IPS DF 6.9 (cell line): ENCODE measurements at regions not wholly inside any gene's neighbourhood (a gene's known extent, or its start where the extent isn't known, plus 50 kb on each side); places are given as distances from the start of the nearest gene placed in this dataset.
"Not testable (repeated sequence)": the region's sequence is repeated elsewhere in the genome, so short reads cannot be mapped to it uniquely, and the experiment has no call there.

ENCODE experiments used
- DNase-seq: peaks from one replicate; pipeline ENCODE4 v3.0.0-alpha.2; 2013; ENCODE audit warnings: low read depth, low spot score
- H3K27ac ChIP-seq: one replicate; pipeline ENCODE4 v1.5.1; 2013; ENCODE audit warnings: low read length, control low read depth
- H3K27me3 ChIP-seq: 2 replicates; pipeline ENCODE4 v1.6.1; 2013; ENCODE audit warnings: mild to moderate bottlenecking, low read length; ENCODE audit not compliant: control insufficient read depth, insufficient read depth
- H3K36me3 ChIP-seq: 2 replicates; pipeline ENCODE4 v1.6.1; 2013; ENCODE audit warnings: low read length; ENCODE audit not compliant: control insufficient read depth, insufficient read depth
- H3K4me1 ChIP-seq: 2 replicates; pipeline ENCODE4 v1.6.1; 2013; ENCODE audit warnings: low read length; ENCODE audit not compliant: control insufficient read depth, insufficient read depth
- H3K4me3 ChIP-seq: 2 replicates; pipeline ENCODE4 v1.5.1; 2013; ENCODE audit warnings: mild to moderate bottlenecking, low read length
- H3K9me3 ChIP-seq: 2 replicates; pipeline ENCODE4 v1.6.1; 2013; ENCODE audit warnings: low read length, inconsistent platforms; ENCODE audit not compliant: control insufficient read depth, insufficient read depth
- WGBS: extraction: QIAGEN DNeasy Blood & Tissue Kit; methylation state at CpG from one replicate; pipeline ENCODE4 v1.1.7; 2013; ENCODE audit warnings: mixed read lengths, missing lambda C conversion rate; ENCODE audit not compliant: insufficient read length, insufficient coverage; 5-methylcytosine and 5-hydroxymethylcytosine counted together

DNA sequence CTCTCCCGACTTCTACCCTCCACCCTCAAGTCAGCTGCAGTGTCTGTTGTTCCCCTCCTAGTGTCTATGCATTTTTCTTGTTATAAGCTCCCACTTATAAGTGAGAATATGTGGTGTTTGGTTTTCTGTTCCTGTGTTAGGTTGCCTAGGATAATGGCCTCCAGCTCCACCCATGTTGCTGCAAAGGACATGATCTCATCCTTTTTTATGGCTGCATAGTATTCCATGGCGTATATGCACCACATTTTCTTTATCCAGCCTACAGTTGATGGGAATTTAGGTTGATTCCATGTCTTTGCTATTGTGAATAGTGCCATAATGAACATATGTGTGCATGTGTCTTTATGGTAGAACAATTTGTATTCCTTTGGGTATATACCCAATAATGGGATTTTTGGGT, 80.7 kb downstream of the SPTSSA start:
- H3K27ac ChIP-seq, H3K9me3 ChIP-seq, H3K4me3 ChIP-seq, H3K36me3 ChIP-seq, H3K4me1 ChIP-seq, DNase-seq, H3K27me3 ChIP-seq: not testable (repeated sequence)
- WGBS: no CpG with 5 or more reads among the region's 2 CpGs

DNA sequence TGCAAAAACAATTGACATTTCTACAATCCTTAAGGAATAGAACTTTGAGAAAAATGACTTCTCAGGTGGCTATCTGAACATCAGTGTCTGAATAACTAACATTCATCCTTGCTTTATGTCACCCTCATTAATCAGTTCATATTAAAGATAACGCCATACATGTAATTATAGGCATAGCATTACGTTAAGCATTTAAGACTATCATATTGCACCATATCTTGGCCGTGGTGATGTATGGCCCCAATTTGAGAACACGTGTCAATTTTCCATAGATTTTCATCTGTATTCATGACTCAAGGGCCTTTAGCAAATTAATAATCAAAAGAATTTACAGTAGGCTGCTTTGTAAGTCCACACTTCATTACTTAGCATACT, 81.6 kb downstream of the SPTSSA start:
- no peaks in the 10 kb centered on the region for H3K27me3 ChIP-seq
- no peak for DNase-seq
- no peaks in the 10 kb centered on the region for H3K9me3 ChIP-seq
- no peak overlapping the region for H3K27ac ChIP-seq
- no peak overlapping the region for H3K4me3 ChIP-seq
- H3K4me1 ChIP-seq: no peaks in the 10 kb centered on the region
- WGBS: no CpG with 5 or more reads among the region's 4 CpGs
- no peaks in the 10 kb centered on the region for H3K36me3 ChIP-seq

DNA sequence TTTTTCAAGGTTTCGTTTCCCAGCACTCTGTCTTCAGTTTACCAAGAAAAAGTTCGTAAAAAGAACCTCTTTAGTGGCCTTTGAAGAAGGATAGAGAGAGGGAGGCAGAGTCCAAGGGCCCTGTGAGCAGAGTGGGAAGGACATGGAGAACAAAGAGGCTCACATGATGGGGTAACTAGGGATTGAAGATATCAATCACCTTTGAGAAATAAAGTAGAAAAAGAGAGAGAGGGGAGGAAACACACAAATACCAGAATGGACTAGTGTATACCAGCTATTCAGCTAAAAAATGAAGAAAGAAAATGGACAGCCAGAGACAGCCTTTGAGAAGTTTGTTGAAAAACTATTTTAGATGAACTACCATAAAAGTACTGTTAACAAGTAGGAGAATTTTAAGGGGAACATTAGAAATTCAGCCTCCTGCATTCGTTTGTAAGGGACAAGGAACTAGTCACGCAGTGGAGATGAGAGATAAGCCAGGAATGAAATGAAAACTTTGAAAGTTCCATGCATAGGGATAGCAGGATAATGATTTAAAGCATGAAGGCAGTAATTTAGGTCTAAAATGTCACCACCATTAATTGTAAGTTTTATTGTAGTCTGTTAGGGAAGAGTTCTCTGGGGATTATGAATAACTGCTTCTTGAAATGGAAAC, 82.1 kb downstream of the SPTSSA start:
- Histone ChIP-seq H3K36me3 (no peaks in the 10 kb centered on the region), H3K27ac (no peak overlapping the region), H3K9me3 (no peaks in the 10 kb centered on the region), H3K4me3 (no peak overlapping the region), H3K4me1 (no peaks in the 10 kb centered on the region), H3K27me3 (no peaks in the 10 kb centered on the region)
- no CpG with 5 or more reads among the region's 4 CpGs for WGBS
- no peak for DNase-seq

DNA sequence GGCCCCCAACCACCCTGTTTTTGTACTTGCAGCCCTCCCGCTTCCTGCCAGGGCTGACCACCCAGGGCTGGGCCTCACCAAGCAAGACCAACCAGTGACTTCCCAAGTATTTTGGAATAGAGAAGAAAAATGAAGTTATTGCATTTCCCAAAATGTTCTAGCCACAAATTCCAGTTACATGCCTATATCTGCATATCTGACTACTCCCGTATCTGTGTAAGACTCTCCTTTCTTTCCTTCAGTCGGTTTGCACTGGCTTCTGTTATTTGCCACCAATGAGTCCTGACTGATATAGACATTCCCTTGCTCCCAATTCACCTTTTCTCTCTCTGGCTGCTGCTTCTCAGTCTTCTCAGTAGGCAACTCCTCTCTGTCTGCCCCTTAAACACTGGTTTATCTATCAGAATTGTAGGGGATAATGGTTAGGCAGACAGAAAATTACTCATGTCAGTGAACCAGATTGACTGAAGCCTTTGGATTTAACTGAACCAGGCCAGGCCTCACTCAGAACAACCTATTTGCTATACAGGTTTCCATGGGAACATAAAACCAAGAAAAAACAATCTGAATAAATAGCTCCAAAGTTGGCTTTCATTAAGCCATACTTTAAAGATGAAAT, 85.3 kb downstream of the SPTSSA start:
- DNase-seq: no peak
- no peaks in the 10 kb centered on the region for H3K36me3 ChIP-seq
- no peak overlapping the region for H3K4me3 ChIP-seq
- H3K27me3 ChIP-seq: no peaks in the 10 kb centered on the region
- no peaks in the 10 kb centered on the region for H3K9me3 ChIP-seq
- no CpG with 5 or more reads among the region's 3 CpGs for WGBS
- no peaks in the 10 kb centered on the region for H3K4me1 ChIP-seq
- no peak overlapping the region for H3K27ac ChIP-seq

DNA sequence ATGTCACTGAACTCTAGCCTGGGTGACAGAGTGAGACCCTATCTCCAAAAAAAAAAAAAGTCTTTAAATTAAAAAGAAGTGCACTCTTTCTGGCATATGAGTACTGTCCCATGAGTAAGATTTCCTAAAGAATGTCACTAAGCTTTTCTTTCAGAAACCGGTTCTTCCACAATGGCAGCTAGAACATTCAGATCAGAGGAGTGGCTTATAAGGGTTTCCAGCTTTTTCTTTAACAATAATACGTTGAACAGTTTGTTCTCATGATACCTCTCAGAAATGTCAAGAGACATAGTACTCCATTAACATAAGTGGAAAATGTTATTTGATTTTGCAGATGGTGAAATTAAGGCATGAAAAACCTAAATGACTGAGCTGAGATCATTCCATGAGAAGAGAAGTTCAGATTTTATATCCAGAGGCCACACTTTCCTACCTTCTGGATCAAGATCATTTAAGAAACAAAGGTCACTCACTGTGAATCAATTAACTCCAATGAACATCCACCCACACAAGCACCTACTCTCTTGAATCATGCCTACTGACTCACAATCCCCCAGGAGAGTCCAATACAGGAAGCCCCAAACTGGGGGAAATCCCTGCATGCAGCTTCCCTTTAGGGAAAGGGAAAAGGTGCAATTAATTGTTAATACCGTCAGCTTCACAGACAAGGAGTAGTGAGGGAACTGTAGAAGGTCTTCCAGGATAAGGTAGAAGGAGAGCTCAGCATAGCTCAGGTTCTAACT, 86.9 kb downstream of the SPTSSA start:
- H3K27me3 ChIP-seq: no peaks in the 10 kb centered on the region
- no peak for DNase-seq

DNA sequence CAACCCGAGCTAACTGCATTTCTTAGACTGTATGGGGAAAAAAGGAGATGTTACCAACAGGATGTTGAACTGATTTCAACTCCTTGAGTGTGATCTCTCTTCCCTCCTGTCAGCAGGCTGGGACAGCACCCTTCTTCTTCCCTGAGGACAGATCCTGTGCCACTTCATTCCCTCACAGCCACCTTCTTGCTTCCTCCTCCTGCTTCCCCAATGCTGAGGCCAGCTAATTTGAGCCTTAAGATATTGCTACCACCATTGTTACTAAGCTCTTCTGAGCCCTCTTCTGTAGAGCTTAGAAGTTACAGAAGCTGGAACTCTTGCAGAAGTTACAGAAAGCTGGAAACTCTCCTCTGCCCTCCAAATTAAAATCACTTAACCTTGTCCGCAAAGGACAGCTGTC, 88.8 kb downstream of the SPTSSA start:
- H3K4me3 ChIP-seq: no peak overlapping the region
- no peaks in the 10 kb centered on the region for H3K9me3 ChIP-seq
- WGBS: no CpG with 5 or more reads among the region's 2 CpGs
- no peak overlapping the region for H3K27ac ChIP-seq
- H3K27me3 ChIP-seq: no peaks in the 10 kb centered on the region
- H3K4me1 ChIP-seq: no peaks in the 10 kb centered on the region
- H3K36me3 ChIP-seq: no peaks in the 10 kb centered on the region
- no peak for DNase-seq

More for the DNA sequence above, 86.9 kb downstream of the SPTSSA start:
- Histone ChIP-seq H3K9me3 (no peaks in the 10 kb centered on the region), H3K4me3 (no peak overlapping the region), H3K36me3 (no peaks in the 10 kb centered on the region), H3K27ac (no peak overlapping the region), H3K4me1 (no peaks in the 10 kb centered on the region)
- no CpG with 5 or more reads among the region's 3 CpGs for WGBS

DNA sequence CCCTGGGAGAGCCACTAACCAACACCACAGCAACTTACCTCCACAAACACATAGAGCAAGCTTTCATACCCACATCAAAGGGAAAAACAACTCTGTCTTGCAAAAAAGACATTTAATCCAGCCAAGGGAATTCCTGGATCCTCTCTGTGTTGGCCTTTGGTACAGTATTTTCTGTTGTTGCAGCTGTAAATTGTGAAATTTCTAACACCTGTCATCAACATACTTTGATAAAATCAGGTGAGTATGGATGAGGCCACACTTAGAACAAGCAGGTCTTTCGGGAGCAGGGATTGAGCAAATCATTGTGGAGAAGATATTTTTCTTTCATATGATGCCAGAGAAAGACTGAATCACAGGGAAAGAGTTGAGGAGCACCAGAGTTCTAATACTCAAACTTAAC, 89.3 kb downstream of the SPTSSA start:
- Histone ChIP-seq H3K27me3 (no peaks in the 10 kb centered on the region), H3K9me3 (no peaks in the 10 kb centered on the region), H3K27ac (no peak overlapping the region), H3K4me3 (no peak overlapping the region), H3K4me1 (no peaks in the 10 kb centered on the region), H3K36me3 (no peaks in the 10 kb centered on the region)
- DNase-seq: no peak
- no CpG with 5 or more reads among the region's 1 CpG for WGBS

DNA sequence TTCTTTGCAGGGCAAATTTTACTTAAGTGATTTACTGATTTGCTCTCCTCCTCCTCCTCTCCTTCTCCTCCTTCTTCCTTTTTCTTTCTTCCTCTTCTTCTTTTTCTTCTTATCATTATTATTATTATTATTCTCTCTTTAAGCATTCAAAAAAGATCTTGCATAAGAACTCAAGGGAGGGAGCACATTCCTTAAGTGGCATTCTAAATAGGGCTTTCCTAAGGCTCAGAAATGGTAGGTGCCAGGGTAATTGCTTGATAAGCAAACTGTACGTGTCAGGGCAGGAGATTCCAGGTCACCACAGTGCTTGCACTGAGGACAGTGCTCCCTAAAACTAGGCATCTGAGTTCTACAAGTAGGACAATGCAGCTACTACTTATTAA, 92.4 kb downstream of the SPTSSA start:
- no peaks in the 10 kb centered on the region for H3K27me3 ChIP-seq
- H3K36me3 ChIP-seq: no peaks in the 10 kb centered on the region
- WGBS: no CpG with 5 or more reads among the region's 1 CpG
- no peaks in the 10 kb centered on the region for H3K9me3 ChIP-seq
- DNase-seq: no peak
- no peak overlapping the region for H3K4me3 ChIP-seq
- no peaks in the 10 kb centered on the region for H3K4me1 ChIP-seq
- H3K27ac ChIP-seq: no peak overlapping the region

DNA sequence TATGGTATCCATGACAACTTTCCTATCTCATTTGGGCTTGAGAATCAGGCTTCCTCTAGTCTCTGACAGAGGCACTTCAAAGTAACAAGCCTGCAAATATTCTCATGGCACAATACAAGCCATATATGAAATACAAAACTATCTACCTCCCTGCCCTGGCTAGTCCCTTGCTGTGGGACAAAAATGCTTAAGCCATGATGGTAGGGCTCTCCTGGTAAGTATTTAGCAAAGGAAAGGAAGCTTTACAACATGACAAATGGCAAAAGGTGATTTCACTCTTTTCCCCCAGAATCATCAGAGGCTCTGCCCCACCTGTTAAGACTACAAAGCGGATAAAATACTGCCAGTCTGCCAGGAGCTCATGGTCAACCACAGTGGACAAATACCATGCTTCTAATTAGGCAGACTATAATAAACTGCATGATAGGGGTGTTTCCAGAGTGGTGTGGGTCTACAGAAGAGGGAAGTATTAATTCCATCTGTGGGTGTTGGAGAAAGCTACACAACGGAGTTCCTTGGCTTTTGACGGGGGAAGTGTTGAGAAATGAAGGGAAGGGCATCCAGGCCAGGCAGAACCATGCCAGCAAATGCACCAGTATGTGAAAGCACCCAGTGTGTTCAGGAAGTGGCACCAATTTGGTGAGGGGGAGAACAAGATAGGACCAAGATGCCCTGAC, 92.9 kb downstream of the SPTSSA start:
- no peaks in the 10 kb centered on the region for H3K4me1 ChIP-seq
- H3K36me3 ChIP-seq: no peaks in the 10 kb centered on the region
- no peak for DNase-seq
- H3K4me3 ChIP-seq: no peak overlapping the region
- no peaks in the 10 kb centered on the region for H3K9me3 ChIP-seq
- WGBS: no CpG with 5 or more reads among the region's 3 CpGs
- H3K27ac ChIP-seq: no peak overlapping the region
- H3K27me3 ChIP-seq: no peaks in the 10 kb centered on the region

DNA sequence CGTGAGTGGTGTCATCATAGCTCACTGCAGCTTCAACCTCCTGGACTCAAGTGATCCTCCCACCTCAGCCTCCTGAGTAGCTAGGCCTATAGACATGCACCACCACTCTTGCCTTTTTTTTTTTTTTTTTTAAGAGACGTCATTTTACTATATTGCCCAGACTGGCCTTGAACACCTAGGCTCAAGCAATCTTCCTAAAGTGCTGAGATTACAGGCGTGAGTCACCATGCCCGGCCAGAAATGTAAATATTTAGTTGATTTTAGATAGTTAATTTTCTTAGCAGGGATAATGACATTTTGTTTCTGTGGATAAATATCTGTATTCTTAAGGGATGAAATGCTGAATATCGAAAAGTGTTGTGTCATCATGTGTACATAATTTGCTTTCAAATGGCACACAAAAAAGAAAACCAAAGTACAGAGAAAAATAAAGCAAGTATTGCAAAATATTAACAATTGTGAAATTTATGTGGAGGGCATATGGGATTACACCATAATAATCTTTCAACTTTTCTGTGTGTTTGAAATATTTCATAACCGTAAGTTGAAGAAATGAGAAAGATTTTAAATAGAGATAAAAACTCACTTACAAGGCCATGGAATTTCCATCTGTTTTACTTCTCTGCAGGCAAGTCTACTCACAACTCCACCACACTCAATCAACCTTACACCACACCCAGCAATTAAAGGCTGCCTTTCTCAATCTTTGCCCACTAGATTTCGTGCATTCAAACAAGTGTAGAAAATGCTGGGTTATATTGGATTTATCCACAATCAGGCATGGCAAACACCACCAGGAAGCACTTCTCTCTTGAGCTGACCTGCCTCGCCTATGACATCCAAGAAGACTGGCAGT, 93.7 kb downstream of the SPTSSA start:
- WGBS: no CpG with 5 or more reads among the region's 8 CpGs
- no peak for DNase-seq
- Histone ChIP-seq H3K9me3 (no peaks in the 10 kb centered on the region), H3K4me1 (no peaks in the 10 kb centered on the region), H3K27ac (no peak overlapping the region), H3K27me3 (no peaks in the 10 kb centered on the region), H3K36me3 (no peaks in the 10 kb centered on the region), H3K4me3 (no peak overlapping the region)
